Mucosa of descending colon (tissue), 3 donors: ENCODE measurements at regions not wholly inside any gene's neighbourhood (a gene's known extent, or its start where the extent isn't known, plus 50 kb on each side); places are given as distances from the start of the nearest gene placed in this dataset. TPM values are rescaled to one million over a fixed set of nuclear protein-coding genes. Genes with fewer than 3 reads are reported as not detected.

Source experiments
- ATAC-seq: fragments of 200-7000 bp; cut with Tn5 transposase; one replicate; pipeline ENCODE4 v1.9.1; 2020; ENCODE audit warnings: mild to moderate bottlenecking, moderate library complexity
- DNase-seq, 3 donors: peaks; one replicate each; pipeline ENCODE4 v3.0.0-alpha.2; 2020
- H3K36me3 ChIP-seq: fragments of 200-600 bp; one replicate; pipeline ENCODE4 v1.8.0; 2021; ENCODE audit warnings: low read depth, mild to moderate bottlenecking
- H3K4me1 ChIP-seq: fragments of 200-600 bp; one replicate; pipeline ENCODE4 v1.8.0; 2021; ENCODE audit warnings: low read depth, mild to moderate bottlenecking
- H3K4me3 ChIP-seq: fragments of 200-600 bp; one replicate; pipeline ENCODE4 v1.8.0; 2021; ENCODE audit warnings: mild to moderate bottlenecking
- H3K9me3 ChIP-seq: fragments of 200-600 bp; one replicate; pipeline ENCODE4 v1.8.0; 2021; ENCODE audit warnings: mild to moderate bottlenecking
- CTCF ChIP-seq: fragments of 200-600 bp; IDR thresholded peaks from one replicate; pipeline ENCODE4 v1.8.0; 2022; ENCODE audit warnings: antibody characterized with exemption, mild to moderate bottlenecking
- intact Hi-C, 2 donors: fragments of 100-400 bp; cut with DNase I in 1 of 2; cut with micrococcal nuclease in 1 of 2; formaldehyde crosslinking; loops; one replicate each; pipeline versions ENCODE4 v1.11.0 to v1.11.1; 2022; cut with DNase I, micrococcal nuclease
- microRNA-seq: library from miRNA; unstranded; fragments of <30 nt; microRNA quantifications from one replicate; pipeline ENCODE4, GENCODE V29; 2019
- donor health status: DM: no; HTN: no; CAD: no; lungs with moderate emphysema.
- donor health status: DM: no; HTN: no; CAD: no.
- donor health status: DM: no; HTN: yes; CAD: no.

DNA sequence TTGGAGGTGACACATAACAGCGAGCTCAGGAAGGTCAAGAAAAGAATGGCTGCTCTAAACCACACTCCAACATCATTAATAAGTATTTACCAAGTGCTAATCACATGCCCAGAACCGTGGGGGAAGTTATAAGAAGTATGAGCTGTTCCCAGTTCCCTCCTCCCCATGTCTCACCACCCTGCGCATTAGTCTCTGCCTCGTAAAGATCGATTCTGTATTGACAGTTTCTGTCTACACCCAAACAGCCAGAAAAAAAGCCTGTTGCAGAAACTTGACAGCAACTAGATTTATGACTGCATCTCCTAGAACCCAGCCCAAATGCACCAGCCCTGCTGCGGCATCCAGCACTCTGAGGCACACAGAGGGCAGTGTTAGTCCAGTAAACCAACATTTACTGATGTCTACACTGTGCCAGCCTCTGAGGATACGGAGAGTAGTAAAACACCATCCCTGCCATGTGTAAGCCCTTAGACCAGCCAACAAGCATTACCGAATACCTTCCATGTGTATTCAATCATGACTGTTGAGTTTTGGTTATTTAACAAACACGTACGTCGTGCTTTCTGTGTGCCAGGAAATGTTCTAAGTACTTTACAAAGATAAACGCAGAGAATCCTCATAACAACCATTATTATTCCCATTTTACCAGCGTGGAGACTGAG, 63.6 kb upstream of the ZBTB40 start:
- no peak overlapping the region for H3K4me3 ChIP-seq
- DNase-seq (no peak), ATAC-seq (no peak)
- H3K36me3 ChIP-seq, result no peaks in the 10 kb centered on the region
- no peaks in the 10 kb centered on the region for H3K9me3 ChIP-seq
- intact Hi-C loops, result no loop called here
- no peak for TF ChIP-seq CTCF
- H3K4me1 ChIP-seq, result no peaks in the 10 kb centered on the region

- ATAC-seq, result no peak
- DNase-seq, result no peak
- no peaks in the 10 kb centered on the region for H3K9me3 ChIP-seq
- intact Hi-C loops, result no loop called here
- no peaks in the 10 kb centered on the region for H3K4me1 ChIP-seq
- no peaks in the 10 kb centered on the region for H3K36me3 ChIP-seq
- no peak for TF ChIP-seq CTCF
- H3K4me3 ChIP-seq, result no peak overlapping the region
Measured at GRCh38 chr1:22388671-22389450, 62.8 kb upstream of the ZBTB40 start.

DNA sequence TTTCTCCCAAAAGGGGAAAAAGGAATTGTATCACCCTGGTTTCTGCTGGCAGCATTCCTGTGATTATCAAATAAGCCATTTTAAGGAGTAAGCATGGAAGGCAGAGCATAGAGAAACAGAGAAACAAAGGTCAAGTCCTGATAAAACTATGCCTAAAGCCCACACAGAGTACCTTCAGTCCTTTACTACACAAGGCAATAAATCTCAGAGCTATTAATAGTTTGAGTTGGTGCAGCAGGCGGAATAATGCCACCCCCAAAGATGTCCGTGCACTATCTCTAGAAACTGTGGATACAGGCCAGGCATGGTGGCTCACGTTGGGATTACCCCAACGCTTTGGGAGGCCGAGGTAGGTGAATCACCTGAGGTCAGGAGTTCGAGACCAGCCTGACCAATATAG, 58.1 kb upstream of the ZBTB40 start:
- no peak for TF ChIP-seq CTCF
- H3K36me3 ChIP-seq, result no peaks in the 10 kb centered on the region
- H3K9me3 ChIP-seq, result no peaks in the 10 kb centered on the region
- intact Hi-C loops, result no loop called here
- H3K4me3 ChIP-seq, result no peak overlapping the region
- ATAC-seq (no peak), DNase-seq (no peak)
- H3K4me1 ChIP-seq, result no peaks in the 10 kb centered on the region

DNA sequence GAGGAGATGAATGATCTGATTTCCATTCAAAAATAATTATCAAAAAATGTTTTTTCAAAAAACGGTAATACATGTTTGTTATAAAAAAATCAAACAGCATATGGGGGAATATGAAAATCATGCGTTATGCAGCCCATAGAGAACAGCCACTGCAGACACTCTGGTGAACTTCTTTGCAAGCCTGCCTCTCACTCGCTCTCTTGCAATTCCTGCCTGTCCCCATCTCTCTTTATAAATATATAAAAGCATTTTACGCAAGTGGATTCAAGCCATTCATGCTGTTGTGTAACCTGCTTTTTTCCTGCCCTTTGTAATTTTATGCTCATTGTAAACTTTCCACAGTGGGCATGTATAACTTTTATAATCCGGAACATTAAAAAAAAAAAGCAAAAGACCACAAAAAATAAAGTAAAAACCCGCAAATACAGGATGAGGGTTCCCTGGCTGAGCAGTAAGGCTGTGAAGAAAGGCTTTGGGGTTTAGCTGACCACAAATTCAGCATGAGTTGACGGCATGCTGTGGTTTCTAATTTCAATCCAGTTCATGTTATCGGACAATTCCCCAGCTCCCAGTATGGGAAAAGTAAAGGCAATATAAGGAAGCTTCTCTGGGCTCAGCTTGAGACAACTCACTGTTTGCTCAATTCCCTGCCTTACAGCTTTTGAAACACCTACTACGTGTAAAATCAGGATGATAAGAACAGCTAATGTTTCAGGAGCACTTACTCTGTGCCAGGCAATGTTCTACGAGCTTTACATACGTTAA, 52.8 kb upstream of the ZBTB40 start:
- intact Hi-C loops, result no loop called here
- H3K36me3 ChIP-seq, result no peaks in the 10 kb centered on the region
- H3K4me3 ChIP-seq, result no peak overlapping the region
- no peaks in the 10 kb centered on the region for H3K9me3 ChIP-seq
- no peaks in the 10 kb centered on the region for H3K4me1 ChIP-seq
- DNase-seq (no peak), ATAC-seq (no peak)
- TF ChIP-seq CTCF, result no peak

- H3K36me3 ChIP-seq, result no peaks in the 10 kb centered on the region
- intact Hi-C loops, result no loop called here
- no peak overlapping the region for H3K4me3 ChIP-seq
- DNase-seq (no peak), ATAC-seq (no peak)
- no peak for TF ChIP-seq CTCF
- H3K9me3 ChIP-seq, result no peaks in the 10 kb centered on the region
- no peaks in the 10 kb centered on the region for H3K4me1 ChIP-seq
Measured at GRCh38 chr1:22399421-22400091, 52.1 kb upstream of the ZBTB40 start.

Small RNAs in the stretch of these regions (microRNA-seq; reads per million reads assigned to microRNA genes)
- gene MIR4418, result not detected
